Prostate gland (tissue), 2 donors: ENCODE measurements at regions not wholly inside any gene's neighbourhood (a gene's known extent, or its start where the extent isn't known, plus 50 kb on each side); places are given as distances from the start of the nearest gene placed in this dataset.
"Not testable (repeated sequence)": the region's sequence is repeated elsewhere in the genome, so short reads cannot be mapped to it uniquely, and the experiment has no call there.

Experiments used
- POLR2A ChIP-seq: fragments of 450-650 bp; IDR thresholded peaks from one replicate; pipeline ENCODE4 v1.6.1; 2016; ENCODE audit warnings: antibody characterized with exemption, mild to moderate bottlenecking
- POLR2AphosphoS5 ChIP-seq: sonication (generic); formaldehyde crosslinking; IDR thresholded peaks from one replicate; pipeline ENCODE4 v1.6.1; 2017; ENCODE audit warnings: antibody characterized with exemption
- TF ChIP-seq, protein P1 (sequence below), 4 experiments: fragments of 200-600 bp in 2 of 4; fragments of 450-650 bp in 2 of 4; sonication (generic) in 2 of 4; IDR thresholded peaks; 1 replicate in 3 of 4; 2 replicates in 1 of 4; pipeline ENCODE4 v1.5.1; 2016 to 2019; ENCODE audit warnings: antibody characterized with exemption in 4 of 4, mild to moderate bottlenecking in 2 of 4, moderate library complexity in 2 of 4

GRCh38 chr2:111294699-111295098 lies 174.0 kb downstream of the BCL2L11 start:
- TF ChIP-seq, protein P1, sequence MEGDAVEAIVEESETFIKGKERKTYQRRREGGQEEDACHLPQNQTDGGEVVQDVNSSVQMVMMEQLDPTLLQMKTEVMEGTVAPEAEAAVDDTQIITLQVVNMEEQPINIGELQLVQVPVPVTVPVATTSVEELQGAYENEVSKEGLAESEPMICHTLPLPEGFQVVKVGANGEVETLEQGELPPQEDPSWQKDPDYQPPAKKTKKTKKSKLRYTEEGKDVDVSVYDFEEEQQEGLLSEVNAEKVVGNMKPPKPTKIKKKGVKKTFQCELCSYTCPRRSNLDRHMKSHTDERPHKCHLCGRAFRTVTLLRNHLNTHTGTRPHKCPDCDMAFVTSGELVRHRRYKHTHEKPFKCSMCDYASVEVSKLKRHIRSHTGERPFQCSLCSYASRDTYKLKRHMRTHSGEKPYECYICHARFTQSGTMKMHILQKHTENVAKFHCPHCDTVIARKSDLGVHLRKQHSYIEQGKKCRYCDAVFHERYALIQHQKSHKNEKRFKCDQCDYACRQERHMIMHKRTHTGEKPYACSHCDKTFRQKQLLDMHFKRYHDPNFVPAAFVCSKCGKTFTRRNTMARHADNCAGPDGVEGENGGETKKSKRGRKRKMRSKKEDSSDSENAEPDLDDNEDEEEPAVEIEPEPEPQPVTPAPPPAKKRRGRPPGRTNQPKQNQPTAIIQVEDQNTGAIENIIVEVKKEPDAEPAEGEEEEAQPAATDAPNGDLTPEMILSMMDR (IDR thresholded peaks at IDR 0.05) = not testable (repeated sequence)
- TF ChIP-seq POLR2A, POLR2AphosphoS5: not testable (repeated sequence)
